Thoracic aorta (tissue), 2 donors: ENCODE measurements at regions not wholly inside any gene's neighbourhood (a gene's known extent, or its start where the extent isn't known, plus 50 kb on each side); places are given as distances from the start of the nearest gene placed in this dataset.

Experiments
- ATAC-seq: fragments of 150-250 bp; one replicate; pipeline ENCODE4 v1.8.0; 2017; ENCODE audit warnings: low read depth; ENCODE audit not compliant: insufficient number of reproducible peaks, low FRiP score
- DNase-seq: peaks from one replicate; pipeline ENCODE4 v3.0.0-alpha.2; 2020; ENCODE audit warnings: low spot score
- H3K27ac ChIP-seq, 2 donors: fragments of 200-600 bp; sonication (generic); 1 replicate in 1 of 2; 2 replicates in 1 of 2; pipeline ENCODE4 v1.5.1; 2016; ENCODE audit warnings: mild to moderate bottlenecking in 2 of 2, moderate library complexity in 2 of 2
- H3K27me3 ChIP-seq: fragments of 200-600 bp; sonication (generic); replicated peaks from 2 replicates; pipeline ENCODE4 v1.6.0; 2016; ENCODE audit warnings: mild to moderate bottlenecking; ENCODE audit not compliant: insufficient read depth
- H3K36me3 ChIP-seq: fragments of 200-600 bp; sonication (generic); one replicate; pipeline ENCODE4 v1.5.1; 2016
- H3K4me1 ChIP-seq, 2 donors: fragments of 200-600 bp; sonication (generic); 1 replicate in 1 of 2; 2 replicates in 1 of 2; pipeline versions ENCODE4 v1.5.1 to v1.6.0; 2016; ENCODE audit warnings: low read depth in 2 of 2, mild to moderate bottlenecking in 1 of 2; ENCODE audit not compliant: control insufficient read depth in 1 of 2
- H3K4me3 ChIP-seq: fragments of 200-600 bp; sonication (generic); 2 replicates; pipeline ENCODE4 v1.5.1; 2016; ENCODE audit warnings: mild to moderate bottlenecking
- H3K9me3 ChIP-seq: fragments of 200-600 bp; sonication (generic); 2 replicates; pipeline ENCODE4 v1.5.1; 2016
- CTCF ChIP-seq: fragments of 200-600 bp; sonication (generic); IDR thresholded peaks from one replicate; pipeline ENCODE4 v1.5.1; 2019; ENCODE audit warnings: antibody characterized with exemption

GRCh38 chr2:139159177-139159576 lies 379.0 kb upstream of the NXPH2 start:
- TF ChIP-seq CTCF = no peak
- Histone ChIP-seq H3K36me3 (no peaks in the 10 kb centered on the region), H3K9me3 (no peaks in the 10 kb centered on the region), H3K27me3 (no peaks in the 10 kb centered on the region), H3K4me1 (no peaks in the 10 kb centered on the region), H3K4me3 (no peak overlapping the region), H3K27ac (no peak overlapping the region)
- ATAC-seq = no peak
- no peak for DNase-seq

GRCh38 chr2:139156730-139157129 lies 376.5 kb upstream of the NXPH2 start:
- DNase-seq (no peak), ATAC-seq (no peak)
- H3K27me3 ChIP-seq = no peaks in the 10 kb centered on the region
- no peak for TF ChIP-seq CTCF
- H3K27ac ChIP-seq = no peak overlapping the region
- no peaks in the 10 kb centered on the region for H3K36me3 ChIP-seq
- no peaks in the 10 kb centered on the region for H3K9me3 ChIP-seq
- no peaks in the 10 kb centered on the region for H3K4me1 ChIP-seq
- H3K4me3 ChIP-seq = no peak overlapping the region

GRCh38 chr2:139155991-139156390 lies 375.8 kb upstream of the NXPH2 start:
- H3K4me1 ChIP-seq = no peaks in the 10 kb centered on the region
- DNase-seq (no peak), ATAC-seq (no peak)
- no peaks in the 10 kb centered on the region for H3K27me3 ChIP-seq
- H3K27ac ChIP-seq = no peak overlapping the region
- H3K4me3 ChIP-seq = no peak overlapping the region
- TF ChIP-seq CTCF = no peak
- H3K36me3 ChIP-seq = no peaks in the 10 kb centered on the region
- no peaks in the 10 kb centered on the region for H3K9me3 ChIP-seq

- ATAC-seq = no peak
Observed at GRCh38 chr2:139142252-139142880, 362.2 kb upstream of the NXPH2 start.

GRCh38 chr2:139124271-139124670 lies 344.1 kb upstream of the NXPH2 start:
- H3K27ac ChIP-seq = no peak overlapping the region
- H3K27me3 ChIP-seq = no peaks in the 10 kb centered on the region
- H3K4me3 ChIP-seq = no peak overlapping the region
- peaks cover 3% of the 10 kb centered on the region for H3K9me3 ChIP-seq
- DNase-seq = no peak
- H3K36me3 ChIP-seq = no peaks in the 10 kb centered on the region
- no peak for ATAC-seq
- no peaks in the 10 kb centered on the region for H3K4me1 ChIP-seq
- TF ChIP-seq CTCF = no peak

More at GRCh38 chr2:139142252-139142880, 362.2 kb upstream of the NXPH2 start:
- H3K27ac ChIP-seq = no peak overlapping the region
- H3K27me3 ChIP-seq = no peaks in the 10 kb centered on the region
- TF ChIP-seq CTCF = no peak
- no peaks in the 10 kb centered on the region for H3K9me3 ChIP-seq
- H3K4me1 ChIP-seq = no peaks in the 10 kb centered on the region
- no peak overlapping the region for H3K4me3 ChIP-seq
- no peaks in the 10 kb centered on the region for H3K36me3 ChIP-seq
- DNase-seq = no peak
